ENCODE measurements at regions not wholly inside any gene's neighbourhood (a gene's known extent, or its start where the extent isn't known, plus 50 kb on each side); places are given as distances from the start of the nearest gene placed in this dataset.
A peak's percentile ranks its signal among the peaks of the same experiment; 100 is the strongest.

DNA sequence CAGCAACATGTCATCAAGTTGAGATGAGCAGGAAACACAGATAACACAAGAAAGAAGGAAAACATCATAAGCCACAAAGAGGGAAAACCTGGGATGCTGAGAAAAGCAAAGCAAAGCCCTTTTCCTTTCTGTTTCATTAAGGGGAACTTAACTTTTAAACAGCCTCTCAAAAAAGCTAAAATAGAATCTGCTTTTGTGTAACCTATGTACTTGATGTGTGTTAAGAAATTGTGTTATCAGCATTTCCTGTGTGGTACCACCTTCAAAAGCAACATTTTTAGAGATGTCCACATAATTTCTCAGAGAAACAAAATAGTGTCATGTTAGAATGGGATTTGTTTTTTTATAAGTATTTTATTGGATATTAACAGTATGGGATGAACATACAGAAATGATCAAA lies 206.2 kb downstream of the IL20RB start:
- Histone ChIP-seq H3K18ac (ENCODE audit: low read depth, low read length) (no peak overlapping the region), H3K4ac (ENCODE audit: low read depth, low read length) (no peak overlapping the region), H2AK5ac (ENCODE audit: low read depth, low read length) (no peak overlapping the region), H3K9me3 (ENCODE audit: control insufficient read depth, insufficient read depth, low read length) (no peaks in the 10 kb centered on the region), H2AK9ac (replicated peaks; ENCODE audit: low read depth, low read length, poor library complexity) (no peak overlapping the region), H3K9ac (ENCODE audit: low read depth, low read length) (no peak overlapping the region), H3K56ac (ENCODE audit: extremely low read depth, insufficient read depth, low read length) (no peak overlapping the region), H2BK15ac (ENCODE audit: low read depth, low read length) (no peak overlapping the region), H2BK5ac (ENCODE audit: low read depth, low read length, poor library complexity, severe bottlenecking) (no peak overlapping the region), H2AFZ (replicated peaks; ENCODE audit: low read length, poor library complexity) (no peak overlapping the region), H2BK20ac (ENCODE audit: low read depth, low read length) (no peak overlapping the region), H3K79me1 (ENCODE audit: low read depth in 1 of 2, low read length in 2 of 2) (no peaks in the 10 kb centered on the region), H4K5ac (ENCODE audit: low read depth, low read length) (no peak overlapping the region), H4K8ac (ENCODE audit: low read depth in 2 of 2, low read length in 2 of 2) (no peak overlapping the region), H2BK120ac (ENCODE audit: low read depth, low read length) (no peak overlapping the region), H3K14ac (replicated peaks; ENCODE audit: low read depth, low read length) (no peak overlapping the region), H3K23ac (ENCODE audit: low read depth, low read length) (no peak overlapping the region), H3K27me3 (ENCODE audit: control insufficient read depth, insufficient read depth, low read length) (no peaks in the 10 kb centered on the region), H4K20me1 (ENCODE audit: insufficient read depth, low read length) (no peaks in the 10 kb centered on the region), H4K91ac (ENCODE audit: insufficient read depth, low read depth, low read length) (no peak overlapping the region), H3K36me3 (ENCODE audit: control insufficient read depth, insufficient read depth, low read length) (no peaks in the 10 kb centered on the region), H3K9me1 (ENCODE audit: insufficient read depth, low read length) (no peaks in the 10 kb centered on the region), H3K4me1 (ENCODE audit: control insufficient read depth, insufficient read depth, low read length) (no peaks in the 10 kb centered on the region), H3K4me2 (ENCODE audit: low read depth, low read length) (no peak overlapping the region), H3K27ac (ENCODE audit: insufficient read depth, low read length) (no peak overlapping the region), H3K4me3 (ENCODE audit: insufficient read depth, low read depth, low read length) (no peak overlapping the region)
- intact Hi-C loops (cut with micrococcal nuclease), result no loop called here
- TF ChIP-seq, protein P1, sequence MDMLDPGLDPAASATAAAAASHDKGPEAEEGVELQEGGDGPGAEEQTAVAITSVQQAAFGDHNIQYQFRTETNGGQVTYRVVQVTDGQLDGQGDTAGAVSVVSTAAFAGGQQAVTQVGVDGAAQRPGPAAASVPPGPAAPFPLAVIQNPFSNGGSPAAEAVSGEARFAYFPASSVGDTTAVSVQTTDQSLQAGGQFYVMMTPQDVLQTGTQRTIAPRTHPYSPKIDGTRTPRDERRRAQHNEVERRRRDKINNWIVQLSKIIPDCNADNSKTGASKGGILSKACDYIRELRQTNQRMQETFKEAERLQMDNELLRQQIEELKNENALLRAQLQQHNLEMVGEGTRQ (IDR thresholded peaks at IDR 0.05; ENCODE audit: low read depth, low read length), result no peak
- peak; percentile 40; the same call in 1 of the 2 replicates for TF ChIP-seq MAFK (IDR thresholded peaks at IDR 0.05; ENCODE audit: low read depth, low read length)
- in situ Hi-C loops (cut with MboI; ENCODE audit: low sequenced_read_pairs), result no loop called here
- DNase-seq (no peak), ATAC-seq (ENCODE audit: low read depth) (no peak)
- BruUV-seq (replicated peaks), result no TSS peak
- POLR2A ChIA-PET (ENCODE audit: unreplicated experiment), result no interaction called here
- CTCF ChIA-PET, result no interaction called here
- dilution Hi-C loops (cut with HindIII; ENCODE audit: low sequenced_read_pairs, unreplicated experiment), result no loop called here
